ENCODE measurements at regions not wholly inside any gene's neighbourhood (a gene's known extent, or its start where the extent isn't known, plus 50 kb on each side); places are given as distances from the start of the nearest gene placed in this dataset.
"Not testable (repeated sequence)": the region's sequence is repeated elsewhere in the genome, so short reads cannot be mapped to it uniquely, and the experiment has no call there.

DNA sequence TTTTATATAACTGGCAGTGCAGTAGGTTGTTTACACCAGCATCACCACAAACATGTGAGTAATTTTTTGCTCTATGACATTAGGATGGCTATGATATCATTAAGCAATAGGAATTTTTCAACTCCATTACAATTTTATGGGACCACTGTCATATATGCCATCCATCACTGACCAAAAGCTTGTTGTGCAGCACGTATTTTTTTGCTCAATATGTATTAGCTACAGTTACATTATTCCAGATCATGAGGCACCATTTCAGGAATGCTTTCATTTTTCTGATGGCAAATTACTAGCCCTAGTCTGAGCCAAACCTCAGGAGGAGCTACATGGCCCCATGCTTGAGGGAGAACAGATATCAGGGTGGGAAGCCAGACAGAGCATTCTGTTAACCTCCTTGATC lies 56.8 kb upstream of the DCLK2 start:
- no peak for DNase-seq (ENCODE audit: low read depth in 2 of 2, low spot score in 1 of 2)

DNA sequence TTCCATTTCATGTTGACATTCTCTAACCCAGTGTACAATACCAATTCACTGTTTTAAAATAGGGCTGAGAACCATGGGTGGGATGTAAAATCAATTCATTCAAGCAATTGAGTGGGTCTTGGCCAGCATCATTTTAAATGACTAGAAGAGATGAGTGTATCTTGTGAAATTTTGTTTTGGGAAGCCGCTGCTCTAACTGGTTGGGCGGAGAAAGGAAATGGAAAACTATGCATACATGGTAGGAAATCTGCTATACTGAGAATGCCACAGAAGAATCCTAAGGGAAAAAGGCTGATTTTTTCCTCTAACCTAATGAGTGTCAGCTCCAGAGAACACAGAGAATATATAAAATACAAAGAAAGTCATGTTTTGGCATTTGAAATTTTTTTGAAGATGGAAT lies 54.8 kb upstream of the DCLK2 start:
- DNase-seq (ENCODE audit: low read depth in 2 of 2, low spot score in 1 of 2): no peak

DNA sequence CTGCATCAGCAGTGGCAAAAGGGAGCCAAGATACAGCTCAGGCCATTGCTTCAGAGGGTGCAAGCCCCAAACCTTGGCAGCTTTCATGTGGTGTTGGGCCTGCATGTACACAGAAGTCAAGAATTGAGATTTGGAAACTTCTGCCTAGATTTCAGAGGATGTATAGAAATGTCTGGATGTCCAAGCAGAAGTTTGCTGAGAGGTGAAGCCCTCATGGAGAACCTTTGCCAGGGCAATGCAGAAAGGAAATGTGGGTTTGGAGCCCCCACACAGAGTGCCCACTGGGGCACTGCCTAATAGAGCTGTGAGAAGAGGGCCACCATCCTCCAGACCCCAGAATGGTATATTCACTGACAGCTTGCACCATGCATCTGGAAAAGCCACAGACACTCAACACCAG lies 51.3 kb upstream of the DCLK2 start:
- DNase-seq (ENCODE audit: low read depth in 2 of 2, low spot score in 1 of 2): not testable (repeated sequence)
